ENCODE measurements at regions not wholly inside any gene's neighbourhood (a gene's known extent, or its start where the extent isn't known, plus 50 kb on each side); places are given as distances from the start of the nearest gene placed in this dataset.

- H3K4me3 ChIP-seq, result no peak overlapping the region
- intact Hi-C loops (cut with DNase I), result no loop called here
- no peaks in the 10 kb centered on the region for H3K9me3 ChIP-seq
- DNase-seq, result no peak
- no peak overlapping the region for H3K27ac ChIP-seq
- WGBS, 3 donors, result 69 to 79% (median 73%) methylated on average over 14 of the region's 14 CpGs
- H3K27me3 ChIP-seq, result no peaks in the 10 kb centered on the region
- no peaks in the 10 kb centered on the region for H3K36me3 ChIP-seq
- TF ChIP-seq EP300 (IDR thresholded peaks at IDR 0.05) (no peak), CTCF (IDR thresholded peaks at IDR 0.05) (no peak), POLR2A (IDR thresholded peaks at IDR 0.05) (no peak)
- no peaks in the 10 kb centered on the region for H3K4me1 ChIP-seq (ENCODE audit: insufficient read depth)
Observed at GRCh38 chr17:72046643-72047612, 73.9 kb upstream of the SOX9 start.

DNA sequence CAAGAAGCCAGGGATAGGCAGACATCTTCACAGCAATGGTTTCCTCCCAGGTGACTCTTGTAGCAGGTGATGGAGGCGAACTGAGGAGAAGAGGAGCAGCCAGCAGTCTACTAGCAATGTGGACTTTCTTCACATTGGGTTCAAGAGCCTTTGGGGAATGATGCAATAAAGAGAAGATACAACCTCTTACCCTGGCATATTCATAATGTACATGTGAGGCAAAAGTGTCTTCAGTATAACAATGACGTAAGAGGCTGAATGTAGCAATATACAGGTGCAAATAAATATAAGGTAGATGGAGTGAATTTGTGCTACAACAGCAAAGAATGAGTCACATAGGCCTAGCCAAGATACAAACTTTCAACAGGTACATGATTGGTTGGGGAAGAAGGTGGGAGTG lies 70.9 kb upstream of the SOX9 start:
- no peak for TF ChIP-seq CTCF (IDR thresholded peaks at IDR 0.05)
- TF ChIP-seq EP300 (IDR thresholded peaks at IDR 0.05), result no peak
- TF ChIP-seq POLR2A (IDR thresholded peaks at IDR 0.05), result no peak
- no peaks in the 10 kb centered on the region for H3K27me3 ChIP-seq
- WGBS, 3 donors, result 86 to 96% (median 89%) methylated on average over 2 of the region's 2 CpGs

GRCh38 chr17:72053036-72053435 lies 67.8 kb upstream of the SOX9 start:
- DNase-seq, result no peak

More for the DNA sequence above, 70.9 kb upstream of the SOX9 start:
- intact Hi-C loops (cut with DNase I), result no loop called here
- H3K4me3 ChIP-seq, result no peak overlapping the region
- H3K4me1 ChIP-seq (ENCODE audit: insufficient read depth), result no peaks in the 10 kb centered on the region
- DNase-seq, result no peak
- H3K36me3 ChIP-seq, result no peaks in the 10 kb centered on the region
- H3K9me3 ChIP-seq, result no peaks in the 10 kb centered on the region
- H3K27ac ChIP-seq, result no peak overlapping the region

GRCh38 chr17:72053449-72053848 lies 67.4 kb upstream of the SOX9 start:
- Histone ChIP-seq H3K4me1 (ENCODE audit: insufficient read depth) (no peaks in the 10 kb centered on the region), H3K4me3 (no peak overlapping the region), H3K36me3 (no peaks in the 10 kb centered on the region), H3K27ac (no peak overlapping the region), H3K27me3 (no peaks in the 10 kb centered on the region), H3K9me3 (no peaks in the 10 kb centered on the region)
- DNase-seq, result no peak
- WGBS, 3 donors, result 12 to 19% (median 14%) methylated on average over 12 of the region's 12 CpGs
- TF ChIP-seq EP300 (IDR thresholded peaks at IDR 0.05), result no peak
- TF ChIP-seq POLR2A (IDR thresholded peaks at IDR 0.05), result no peak
- no peak for TF ChIP-seq CTCF (IDR thresholded peaks at IDR 0.05)
- intact Hi-C loops (cut with DNase I), result no loop called here

More at GRCh38 chr17:72053036-72053435, 67.8 kb upstream of the SOX9 start:
- intact Hi-C loops (cut with DNase I), result no loop called here
- TF ChIP-seq CTCF (IDR thresholded peaks at IDR 0.05) (no peak), EP300 (IDR thresholded peaks at IDR 0.05) (no peak), POLR2A (IDR thresholded peaks at IDR 0.05) (no peak)
- H3K4me3 ChIP-seq, result no peak overlapping the region
- no peak overlapping the region for H3K27ac ChIP-seq
- H3K27me3 ChIP-seq, result no peaks in the 10 kb centered on the region
- H3K36me3 ChIP-seq, result no peaks in the 10 kb centered on the region
- no peaks in the 10 kb centered on the region for H3K9me3 ChIP-seq
- 14 to 17% (median 16%) methylated on average over 11 of the region's 11 CpGs for WGBS, 3 donors
- H3K4me1 ChIP-seq (ENCODE audit: insufficient read depth), result no peaks in the 10 kb centered on the region

All from ovary (tissue), 7 donors.